ENCODE measurements at regions not wholly inside any gene's neighbourhood (a gene's known extent, or its start where the extent isn't known, plus 50 kb on each side); places are given as distances from the start of the nearest gene placed in this dataset.

- no peak for TF ChIP-seq CTCF (IDR thresholded peaks at IDR 0.05)
- no peak overlapping the region for H3K9ac ChIP-seq
- no peak overlapping the region for H3K4me3 ChIP-seq (ENCODE audit: low read depth, low read length)
- H2AFZ ChIP-seq: no peak overlapping the region
- no peak overlapping the region for H3K27ac ChIP-seq
- peaks cover 86% of the 10 kb centered on the region for H3K79me2 ChIP-seq
- no peak overlapping the region for H3K4me2 ChIP-seq (ENCODE audit: low read length)
- no peaks in the 10 kb centered on the region for H3K36me3 ChIP-seq (ENCODE audit: control insufficient read depth, insufficient read depth, low read length)
- no peaks in the 10 kb centered on the region for H3K27me3 ChIP-seq (ENCODE audit: control insufficient read depth, insufficient read depth, low read length)
- peaks cover 33% of the 10 kb centered on the region for H3K4me1 ChIP-seq
- no peaks in the 10 kb centered on the region for H3K9me3 ChIP-seq (ENCODE audit: control insufficient read depth, low read length)
Measured at GRCh38 chr12:107477018-107477417, 208.6 kb upstream of the PWP1 start.

DNA sequence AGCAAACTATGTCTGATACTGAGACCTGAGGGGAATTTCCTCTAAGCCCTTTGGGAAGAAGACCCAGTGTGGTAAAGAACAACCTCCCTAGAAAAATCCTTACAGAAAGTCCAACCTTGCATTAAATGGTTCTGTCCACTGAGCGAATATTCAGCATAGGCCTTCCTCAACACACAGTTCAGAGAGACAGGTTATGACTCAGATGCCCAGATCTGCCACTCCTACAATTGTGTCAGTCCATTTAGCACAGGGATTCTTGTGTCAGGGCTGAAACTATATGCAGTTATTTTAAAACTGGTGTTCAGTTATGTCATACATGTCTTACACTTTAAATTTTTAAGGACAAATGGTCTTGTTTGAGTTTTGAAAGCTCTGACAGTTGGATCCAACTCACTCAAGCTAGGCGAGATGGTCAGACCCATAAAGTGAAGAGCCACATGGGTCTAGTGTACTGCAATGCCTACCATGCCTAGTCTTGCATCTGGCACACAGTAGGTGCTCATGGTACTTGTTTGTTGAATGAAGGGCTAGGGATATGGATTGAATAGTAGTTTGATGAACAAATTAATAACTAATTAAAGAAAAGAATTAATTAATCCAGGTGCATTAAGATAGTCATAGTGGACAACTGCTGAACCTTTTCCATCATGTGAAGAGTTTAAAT is 207.5 kb upstream of the PWP1 start:
- TF ChIP-seq CTCF (IDR thresholded peaks at IDR 0.05): no peak
- H3K4me1 ChIP-seq: peaks cover 25% of the 10 kb centered on the region
- no peak overlapping the region for H3K27ac ChIP-seq
- H3K4me2 ChIP-seq (ENCODE audit: low read length): no peak overlapping the region
- no peak overlapping the region for H3K9ac ChIP-seq
- H3K36me3 ChIP-seq (ENCODE audit: control insufficient read depth, insufficient read depth, low read length): no peaks in the 10 kb centered on the region
- no peaks in the 10 kb centered on the region for H3K27me3 ChIP-seq (ENCODE audit: control insufficient read depth, insufficient read depth, low read length)
- no peak overlapping the region for H2AFZ ChIP-seq
- peaks cover 83% of the 10 kb centered on the region for H3K79me2 ChIP-seq
- no peak overlapping the region for H3K4me3 ChIP-seq (ENCODE audit: low read depth, low read length)
- H3K9me3 ChIP-seq (ENCODE audit: control insufficient read depth, low read length): no peaks in the 10 kb centered on the region

DNA sequence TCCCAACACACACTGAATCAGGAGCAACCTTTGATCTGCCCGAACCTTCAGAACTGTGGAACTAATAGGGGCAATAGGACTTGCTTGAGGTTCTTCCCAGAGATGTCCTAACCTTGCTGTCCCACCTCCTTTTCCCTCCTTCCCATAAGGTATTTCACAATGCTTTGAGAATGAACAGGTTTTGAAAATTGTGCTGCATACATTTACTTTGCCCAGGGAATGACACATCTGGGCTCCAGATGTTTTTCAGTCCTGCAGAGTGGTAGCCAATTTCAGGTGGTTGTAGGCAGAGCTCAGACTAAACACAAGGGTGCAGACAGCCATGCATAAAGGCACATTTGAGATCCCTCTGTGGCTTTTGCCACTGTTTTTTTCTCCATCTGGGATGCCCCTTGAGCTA is 206.7 kb upstream of the PWP1 start:
- Histone ChIP-seq H3K79me2 (peaks cover 84% of the 10 kb centered on the region), H3K4me2 (ENCODE audit: low read length) (no peak overlapping the region), H3K36me3 (ENCODE audit: control insufficient read depth, insufficient read depth, low read length) (no peaks in the 10 kb centered on the region), H3K27me3 (ENCODE audit: control insufficient read depth, insufficient read depth, low read length) (no peaks in the 10 kb centered on the region), H2AFZ (no peak overlapping the region), H3K9ac (no peak overlapping the region), H3K27ac (no peak overlapping the region), H3K4me3 (ENCODE audit: low read depth, low read length) (no peak overlapping the region), H3K4me1 (peaks cover 25% of the 10 kb centered on the region), H3K9me3 (ENCODE audit: control insufficient read depth, low read length) (no peaks in the 10 kb centered on the region)
- TF ChIP-seq CTCF (IDR thresholded peaks at IDR 0.05): no peak

DNA sequence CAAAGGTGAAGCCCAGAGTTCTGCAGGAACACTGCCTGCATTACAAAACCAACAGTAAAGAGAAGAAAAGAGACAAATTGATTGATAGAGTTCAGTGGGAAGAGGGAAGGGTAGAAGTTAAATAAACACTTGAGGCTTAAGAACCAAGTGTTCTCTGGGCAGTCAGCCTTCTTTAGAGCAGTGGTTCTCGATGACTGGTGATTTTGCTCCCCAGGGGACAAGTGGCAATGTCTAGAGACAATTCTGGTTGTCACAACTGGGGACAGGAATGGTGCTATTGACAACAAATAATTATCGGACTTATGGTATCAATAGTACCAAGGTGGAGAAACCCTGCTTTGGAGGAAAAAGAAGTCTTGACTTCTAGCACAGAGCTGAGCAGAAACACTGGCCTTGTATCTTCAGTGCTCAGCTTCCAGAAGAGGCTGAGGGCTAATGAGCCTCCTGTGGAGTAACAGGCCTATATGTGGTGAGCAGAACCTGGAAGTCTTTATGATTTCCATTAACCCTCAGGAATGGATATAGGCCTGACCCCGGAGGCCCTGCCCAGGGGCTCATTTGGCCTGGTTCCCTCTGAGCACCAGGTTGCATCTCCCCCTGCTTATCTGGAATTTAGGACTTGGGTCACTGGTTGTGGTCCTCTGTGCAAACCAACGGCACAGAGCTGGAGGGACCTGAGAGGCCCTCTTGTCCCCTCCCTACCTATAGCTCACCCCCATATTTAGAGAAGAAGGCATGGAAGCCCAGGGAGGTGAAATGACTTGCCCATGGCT is 204.6 kb upstream of the PWP1 start:
- no peak overlapping the region for H3K4me3 ChIP-seq (ENCODE audit: low read depth, low read length)
- no peak overlapping the region for H3K27ac ChIP-seq
- peaks cover 27% of the 10 kb centered on the region for H3K4me1 ChIP-seq
- no peak overlapping the region for H3K9ac ChIP-seq
- H3K36me3 ChIP-seq (ENCODE audit: control insufficient read depth, insufficient read depth, low read length): no peaks in the 10 kb centered on the region
- no peaks in the 10 kb centered on the region for H3K27me3 ChIP-seq (ENCODE audit: control insufficient read depth, insufficient read depth, low read length)
- peaks cover 73% of the 10 kb centered on the region for H3K79me2 ChIP-seq
- no peaks in the 10 kb centered on the region for H3K9me3 ChIP-seq (ENCODE audit: control insufficient read depth, low read length)
- no peak for TF ChIP-seq CTCF (IDR thresholded peaks at IDR 0.05)
- H2AFZ ChIP-seq: no peak overlapping the region
- no peak overlapping the region for H3K4me2 ChIP-seq (ENCODE audit: low read length)
